ENCODE measurements at regions not wholly inside any gene's neighbourhood (a gene's known extent, or its start where the extent isn't known, plus 50 kb on each side); places are given as distances from the start of the nearest gene placed in this dataset.

GRCh38 chr4:152176627-152177214, 359.2 kb downstream of the FBXW7 start:
- intact Hi-C loops (cut with DNase I): no loop called here
- no peak for ATAC-seq
- H3K36me3 ChIP-seq: no peaks in the 10 kb centered on the region

GRCh38 chr4:152175586-152175985, 360.3 kb downstream of the FBXW7 start:
- no peaks in the 10 kb centered on the region for H3K4me1 ChIP-seq
- H3K27ac ChIP-seq: no peak overlapping the region
- no peaks in the 10 kb centered on the region for H3K36me3 ChIP-seq

More at GRCh38 chr4:152176627-152177214, 359.2 kb downstream of the FBXW7 start:
- H3K27me3 ChIP-seq (ENCODE audit: low read depth): no peaks in the 10 kb centered on the region
- DNase-seq: no peak
- no peak overlapping the region for H3K4me3 ChIP-seq
- H3K9me3 ChIP-seq: no peaks in the 10 kb centered on the region
- H3K27ac ChIP-seq: no peak overlapping the region
- no peaks in the 10 kb centered on the region for H3K4me1 ChIP-seq
- TF ChIP-seq CTCF (IDR thresholded peaks at IDR 0.05): no peak

DNA sequence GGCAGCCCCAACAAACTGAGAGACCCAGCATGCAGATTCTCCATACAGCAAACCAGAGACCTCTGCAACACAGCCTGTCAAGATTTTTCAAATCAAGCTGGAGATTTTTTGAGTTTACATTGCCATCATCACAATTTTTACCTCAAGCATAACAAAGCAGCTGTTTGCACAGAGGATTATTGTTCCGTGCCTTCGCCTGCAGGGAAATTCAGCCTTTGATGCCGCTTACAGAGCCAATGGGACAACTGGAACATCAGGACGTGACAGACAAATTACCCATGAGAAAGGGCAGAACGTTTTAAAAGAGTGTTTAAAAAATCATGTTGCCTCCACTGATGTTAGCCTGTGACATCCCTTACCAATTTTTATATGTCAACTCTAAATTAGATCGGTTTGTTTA, 363.7 kb downstream of the FBXW7 start:
- no peak for DNase-seq
- TF ChIP-seq CTCF (IDR thresholded peaks at IDR 0.05): no peak
- no peaks in the 10 kb centered on the region for H3K36me3 ChIP-seq

More at GRCh38 chr4:152175586-152175985, 360.3 kb downstream of the FBXW7 start:
- intact Hi-C loops (cut with DNase I): no loop called here
- TF ChIP-seq CTCF (IDR thresholded peaks at IDR 0.05): no peak
- Histone ChIP-seq H3K9me3 (no peaks in the 10 kb centered on the region), H3K27me3 (ENCODE audit: low read depth) (no peaks in the 10 kb centered on the region), H3K4me3 (no peak overlapping the region)
- no peak for DNase-seq
- ATAC-seq: no peak

GRCh38 chr4:152171556-152171955, 364.3 kb downstream of the FBXW7 start:
- ATAC-seq (no peak), DNase-seq (no peak)
- Histone ChIP-seq H3K9me3 (no peaks in the 10 kb centered on the region), H3K27me3 (ENCODE audit: low read depth) (no peaks in the 10 kb centered on the region), H3K4me3 (no peak overlapping the region), H3K27ac (no peak overlapping the region), H3K36me3 (no peaks in the 10 kb centered on the region), H3K4me1 (no peaks in the 10 kb centered on the region)
- no peak for TF ChIP-seq CTCF (IDR thresholded peaks at IDR 0.05)
- intact Hi-C loops (cut with DNase I): no loop called here

More for the DNA sequence above, 363.7 kb downstream of the FBXW7 start:
- Histone ChIP-seq H3K27ac (no peak overlapping the region), H3K4me1 (no peaks in the 10 kb centered on the region), H3K9me3 (no peaks in the 10 kb centered on the region), H3K4me3 (no peak overlapping the region), H3K27me3 (ENCODE audit: low read depth) (no peaks in the 10 kb centered on the region)
- ATAC-seq: no peak
- intact Hi-C loops (cut with DNase I): no loop called here

GRCh38 chr4:152169683-152170082, 366.2 kb downstream of the FBXW7 start:
- DNase-seq: no peak
- intact Hi-C loops (cut with DNase I): no loop called here
- no peak for TF ChIP-seq CTCF (IDR thresholded peaks at IDR 0.05)

More at GRCh38 chr4:152169683-152170082, 366.2 kb downstream of the FBXW7 start:
- no peak overlapping the region for H3K4me3 ChIP-seq
- H3K9me3 ChIP-seq: no peaks in the 10 kb centered on the region
- H3K4me1 ChIP-seq: no peaks in the 10 kb centered on the region
- no peak for ATAC-seq
- no peaks in the 10 kb centered on the region for H3K36me3 ChIP-seq
- H3K27ac ChIP-seq: no peak overlapping the region
- H3K27me3 ChIP-seq (ENCODE audit: low read depth): no peaks in the 10 kb centered on the region
